GM03348 (cell line): ENCODE measurements at regions not wholly inside any gene's neighbourhood (a gene's known extent, or its start where the extent isn't known, plus 50 kb on each side); places are given as distances from the start of the nearest gene placed in this dataset.

ENCODE experiments used
- DNase-seq: peaks from one replicate; pipeline ENCODE4 v3.0.0; 2012; ENCODE audit warnings: low spot score

GRCh38 chr2:16412321-16413030, 253.2 kb downstream of the CYRIA start:
- DNase-seq: no peak

GRCh38 chr2:16411788-16412187, 253.8 kb downstream of the CYRIA start:
- DNase-seq: no peak

- no peak for DNase-seq
Observed at GRCh38 chr2:16409849-16410248, 255.8 kb downstream of the CYRIA start.

- DNase-seq: no peak
Observed at GRCh38 chr2:16409006-16409390, 256.6 kb downstream of the CYRIA start.

GRCh38 chr2:16408331-16409005, 257.2 kb downstream of the CYRIA start:
- DNase-seq: no peak

GRCh38 chr2:16407358-16407757, 258.3 kb downstream of the CYRIA start:
- DNase-seq: no peak

GRCh38 chr2:16406496-16407289, 258.9 kb downstream of the CYRIA start:
- DNase-seq: no peak

- DNase-seq: no peak
Observed at GRCh38 chr2:16405551-16405950, 260.1 kb downstream of the CYRIA start.

- no peak for DNase-seq
Observed at GRCh38 chr2:16404551-16405300, 260.9 kb downstream of the CYRIA start.

GRCh38 chr2:16404146-16404545, 261.5 kb downstream of the CYRIA start:
- no peak for DNase-seq

- DNase-seq: no peak
Observed at GRCh38 chr2:16402891-16403290, 262.7 kb downstream of the CYRIA start.

GRCh38 chr2:16401761-16402300, 263.8 kb downstream of the CYRIA start:
- DNase-seq: no peak

GRCh38 chr2:16400127-16400623, 265.5 kb downstream of the CYRIA start:
- no peak for DNase-seq

- no peak for DNase-seq
Observed at GRCh38 chr2:16398486-16399043, 267.1 kb downstream of the CYRIA start.

GRCh38 chr2:16397681-16398475, 267.8 kb downstream of the CYRIA start:
- DNase-seq: no peak

GRCh38 chr2:16396986-16397385, 268.6 kb downstream of the CYRIA start:
- no peak for DNase-seq

- no peak for DNase-seq
Observed at GRCh38 chr2:16396171-16396570, 269.5 kb downstream of the CYRIA start.

GRCh38 chr2:16395601-16396000, 270.0 kb downstream of the CYRIA start:
- no peak for DNase-seq

GRCh38 chr2:16394986-16395550, 270.6 kb downstream of the CYRIA start:
- DNase-seq: no peak
